Aorta (tissue), 5 donors: ENCODE measurements at regions not wholly inside any gene's neighbourhood (a gene's known extent, or its start where the extent isn't known, plus 50 kb on each side); places are given as distances from the start of the nearest gene placed in this dataset.
"Not testable (repeated sequence)": the region's sequence is repeated elsewhere in the genome, so short reads cannot be mapped to it uniquely, and the experiment has no call there.

Experiments
- ATAC-seq: fragments of 200-7000 bp; cut with Tn5 transposase; one replicate; pipeline ENCODE4 v1.9.1; 2022; ENCODE audit warnings: moderate library complexity; ENCODE audit not compliant: low FRiP score
- DNase-seq, 2 donors: peaks; one replicate each; pipeline ENCODE4 v3.0.0-alpha.2; 2020
- H3K27ac ChIP-seq, 2 donors: one replicate each; pipeline ENCODE4 v1.5.1; 2013; ENCODE audit warnings: low read length in 2 of 2, mild to moderate bottlenecking in 2 of 2, moderate library complexity in 2 of 2, control low read depth in 1 of 2, inconsistent platforms in 1 of 2, low read depth in 1 of 2
- H3K27me3 ChIP-seq, 2 donors: one replicate each; pipeline ENCODE4 v1.6.1; 2013; ENCODE audit warnings: control low read depth in 1 of 2, low read length in 1 of 2, mild to moderate bottlenecking in 1 of 2, moderate library complexity in 1 of 2; ENCODE audit not compliant: insufficient read depth in 2 of 2, control insufficient read depth in 1 of 2
- H3K36me3 ChIP-seq, 2 donors: one replicate each; pipeline ENCODE4 v1.6.1; 2013; ENCODE audit warnings: control low read depth in 1 of 2, low read length in 1 of 2, mild to moderate bottlenecking in 1 of 2; ENCODE audit not compliant: insufficient read depth in 2 of 2, control insufficient read depth in 1 of 2
- H3K4me1 ChIP-seq, 2 donors: one replicate each; pipeline ENCODE4 v1.6.1; 2013; ENCODE audit warnings: low read length in 2 of 2, control low read depth in 1 of 2, mild to moderate bottlenecking in 1 of 2, moderate library complexity in 1 of 2; ENCODE audit not compliant: insufficient read depth in 2 of 2, control insufficient read depth in 1 of 2
- H3K4me3 ChIP-seq, 2 donors: one replicate each; pipeline ENCODE4 v1.5.1; 2013; ENCODE audit warnings: low read length in 2 of 2, control low read depth in 1 of 2, mild to moderate bottlenecking in 1 of 2
- H3K9me3 ChIP-seq: one replicate; pipeline ENCODE4 v1.6.1; 2013; ENCODE audit warnings: mild to moderate bottlenecking, low read length; ENCODE audit not compliant: control insufficient read depth
- WGBS, 2 donors: extraction: QIAGEN DNeasy Blood & Tissue Kit; methylation state at CpG; one replicate each; pipeline ENCODE4 v1.1.7; 2013; 5-methylcytosine and 5-hydroxymethylcytosine counted together
- intact Hi-C, 2 donors: fragments of 100-400 bp; cut with DNase I; formaldehyde crosslinking; loops; one replicate each; pipeline versions ENCODE4 v1.14.2 to v1.15.0; 2022
- donor health status: healthy with polysubstance abuse.
- donor health status: Bipolar disorder and iron deficiency.
- donor health status: DM: no; HTN: no; CAD: no.
- donor health status: DM: no; HTN: no; CAD: no.
- donor health status: DM: yes; HTN: yes; CAD: no.

DNA sequence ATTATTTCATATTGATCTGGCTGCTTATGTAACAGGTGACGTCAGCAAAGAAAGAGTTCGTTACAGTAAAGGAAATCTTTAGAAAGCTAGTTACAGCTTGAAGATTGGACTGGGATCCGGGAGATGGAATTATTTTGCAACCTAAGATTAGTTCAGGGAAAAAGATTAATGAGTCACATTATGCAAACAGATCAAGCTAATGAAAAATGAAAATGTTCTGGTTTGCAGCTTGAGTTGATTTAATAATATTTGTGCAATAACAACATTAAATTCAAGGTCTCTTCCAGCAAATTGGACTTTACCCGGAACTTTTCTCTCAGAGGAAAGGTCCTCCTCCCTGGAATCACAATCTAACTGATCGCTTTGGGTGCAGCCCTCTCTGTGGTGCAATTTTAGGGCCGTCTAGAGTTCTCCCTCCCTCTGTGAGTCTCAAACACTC is 119.5 kb downstream of the OTUD1 start:
- DNase-seq (no peak), ATAC-seq (no peak)
- Histone ChIP-seq H3K36me3 (no peaks in the 10 kb centered on the region), H3K27ac (no peak overlapping the region), H3K4me1 (no peaks in the 10 kb centered on the region), H3K9me3 (peaks cover 4% of the 10 kb centered on the region), H3K27me3 (no peaks in the 10 kb centered on the region), H3K4me3 (no peak overlapping the region)
- intact Hi-C loops, result no loop called here
- 51 to 54% methylated on average over 6 of the region's 6 CpGs for WGBS, 2 donors

- WGBS, 2 donors, result 28 to 45% methylated on average over 3 of the region's 3 CpGs
Observed at GRCh38 chr10:23568996-23569395, 130.1 kb downstream of the OTUD1 start.

GRCh38 chr10:23571884-23572283 is 133.0 kb downstream of the OTUD1 start:
- H3K4me3 ChIP-seq, result no peak overlapping the region
- H3K27ac ChIP-seq, result no peak overlapping the region
- no peaks in the 10 kb centered on the region for H3K27me3 ChIP-seq
- H3K9me3 ChIP-seq, result peaks cover 6% of the 10 kb centered on the region
- DNase-seq (no peak), ATAC-seq (no peak)
- H3K4me1 ChIP-seq, result no peaks in the 10 kb centered on the region
- H3K36me3 ChIP-seq, result no peaks in the 10 kb centered on the region
- intact Hi-C loops, result no loop called here

More at GRCh38 chr10:23568996-23569395, 130.1 kb downstream of the OTUD1 start:
- no peak for ATAC-seq
- no peak overlapping the region for H3K4me3 ChIP-seq
- H3K9me3 ChIP-seq, result peaks cover 4% of the 10 kb centered on the region
- intact Hi-C loops, result no loop called here
- H3K27me3 ChIP-seq, result no peaks in the 10 kb centered on the region
- H3K4me1 ChIP-seq, result no peaks in the 10 kb centered on the region
- H3K36me3 ChIP-seq, result no peaks in the 10 kb centered on the region
- no peak for DNase-seq
- H3K27ac ChIP-seq, result no peak overlapping the region

GRCh38 chr10:23581906-23582450 is 143.1 kb downstream of the OTUD1 start:
- DNase-seq, result no peak
- no peak for ATAC-seq
- 75 to 78% methylated on average over 2 of the region's 2 CpGs for WGBS, 2 donors

DNA sequence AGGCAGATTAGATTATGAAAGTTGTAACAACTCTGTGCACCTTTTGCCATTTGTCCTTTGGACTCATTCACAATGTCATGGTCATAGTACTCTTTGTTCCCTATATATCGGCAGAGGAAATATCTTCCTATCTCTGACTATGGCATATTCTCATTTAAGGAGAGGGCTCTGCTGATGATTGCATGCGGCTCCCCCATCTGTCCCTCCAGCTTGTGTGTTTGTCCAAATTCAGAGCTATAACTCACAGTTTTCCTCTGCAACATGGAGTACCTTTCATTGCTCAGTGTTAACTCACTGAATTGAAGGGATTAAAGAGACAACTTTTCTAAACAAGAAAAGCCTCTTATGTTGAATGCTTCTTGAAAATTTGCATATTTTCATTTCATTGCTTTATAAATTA is 145.5 kb downstream of the OTUD1 start:
- Histone ChIP-seq H3K27me3 (no peaks in the 10 kb centered on the region), H3K4me3 (no peak overlapping the region), H3K36me3 (no peaks in the 10 kb centered on the region), H3K4me1 (no peaks in the 10 kb centered on the region), H3K27ac (no peak overlapping the region), H3K9me3 (peaks cover 1% of the 10 kb centered on the region)
- ATAC-seq (no peak), DNase-seq (no peak)
- 93 to 95% methylated on average over 2 of the region's 2 CpGs for WGBS, 2 donors
- intact Hi-C loops, result no loop called here

More at GRCh38 chr10:23581906-23582450, 143.1 kb downstream of the OTUD1 start:
- Histone ChIP-seq H3K4me1 (no peaks in the 10 kb centered on the region), H3K36me3 (no peaks in the 10 kb centered on the region), H3K9me3 (peaks cover 1% of the 10 kb centered on the region), H3K27me3 (no peaks in the 10 kb centered on the region), H3K4me3 (no peak overlapping the region), H3K27ac (no peak overlapping the region)
- intact Hi-C loops, result no loop called here

- Histone ChIP-seq H3K36me3 (no peaks in the 10 kb centered on the region), H3K27ac (no peak overlapping the region), H3K4me1 (no peaks in the 10 kb centered on the region), H3K27me3 (no peaks in the 10 kb centered on the region), H3K4me3 (no peak overlapping the region), H3K9me3 (peaks cover 1% of the 10 kb centered on the region)
- DNase-seq (no peak), ATAC-seq (no peak)
- intact Hi-C loops, result no loop called here
- 75 to 88% methylated on average over 1 of the region's 1 CpG for WGBS, 2 donors
Observed at GRCh38 chr10:23585186-23585585, 146.3 kb downstream of the OTUD1 start.

DNA sequence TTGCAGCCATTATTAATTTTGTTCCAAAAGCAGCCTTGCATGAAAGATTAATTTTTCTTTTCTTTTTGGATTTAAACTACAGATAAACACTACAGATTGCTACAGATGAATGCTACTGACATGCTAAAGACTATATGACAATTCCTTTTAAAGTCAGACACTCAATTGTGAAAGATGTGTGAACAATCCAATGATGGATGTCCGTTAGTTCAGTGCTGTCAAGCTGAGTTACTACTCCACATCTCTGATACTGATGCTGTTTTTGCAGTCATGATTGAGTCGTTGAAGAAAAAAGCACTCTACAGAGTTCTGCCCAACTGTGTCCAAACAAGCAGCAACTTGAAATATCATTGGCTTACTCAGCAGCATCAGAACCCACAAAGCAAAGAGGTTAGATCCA is 146.8 kb downstream of the OTUD1 start:
- H3K4me1 ChIP-seq, result no peaks in the 10 kb centered on the region
- no peak overlapping the region for H3K4me3 ChIP-seq
- peaks cover 1% of the 10 kb centered on the region for H3K9me3 ChIP-seq
- no peak overlapping the region for H3K27ac ChIP-seq
- WGBS, 2 donors, result 10 to 36% methylated on average over 2 of the region's 2 CpGs
- intact Hi-C loops, result no loop called here
- no peak for DNase-seq
- no peaks in the 10 kb centered on the region for H3K27me3 ChIP-seq
- ATAC-seq, result no peak
- no peaks in the 10 kb centered on the region for H3K36me3 ChIP-seq

DNA sequence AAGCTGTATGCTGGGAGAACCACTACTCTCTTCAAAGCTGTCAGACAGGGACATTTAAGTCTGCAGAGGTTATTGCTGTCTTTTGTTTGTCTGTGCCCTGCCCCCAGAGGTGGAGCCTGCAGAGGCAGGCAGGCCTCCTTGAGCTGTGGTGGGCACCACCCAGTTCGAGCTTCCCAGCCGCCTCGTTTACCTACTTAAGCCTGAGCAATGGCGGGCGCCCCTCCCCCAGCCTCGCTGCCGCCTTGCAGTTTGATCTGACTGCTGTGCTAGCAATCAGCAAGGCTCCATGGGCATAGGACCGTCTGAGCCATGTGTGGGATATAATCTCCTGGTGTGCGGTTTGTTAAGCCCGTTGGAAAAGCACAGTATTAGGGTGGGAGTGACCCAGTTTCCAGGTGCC is 156.4 kb downstream of the OTUD1 start:
- H3K27me3 ChIP-seq, ATAC-seq: not testable (repeated sequence)
- 83 to 87% methylated on average over 10 of the region's 10 CpGs for WGBS, 2 donors

GRCh38 chr10:23604613-23605012 is 165.7 kb downstream of the OTUD1 start:
- 2 to 12% methylated on average over 2 of the region's 2 CpGs for WGBS, 2 donors
- Histone ChIP-seq H3K4me1 (no peaks in the 10 kb centered on the region), H3K27me3 (no peaks in the 10 kb centered on the region), H3K36me3 (no peaks in the 10 kb centered on the region), H3K27ac (no peak overlapping the region), H3K4me3 (no peak overlapping the region), H3K9me3 (no peaks in the 10 kb centered on the region)
- DNase-seq, result no peak
- intact Hi-C loops, result no loop called here
- ATAC-seq, result no peak

More for the DNA sequence above, 156.4 kb downstream of the OTUD1 start:
- H3K27ac ChIP-seq, DNase-seq, H3K4me3 ChIP-seq, intact Hi-C loops, H3K36me3 ChIP-seq, H3K4me1 ChIP-seq, H3K9me3 ChIP-seq: not testable (repeated sequence)
